GM19351 (cell line): ENCODE measurements at regions not wholly inside any gene's neighbourhood (a gene's known extent, or its start where the extent isn't known, plus 50 kb on each side); places are given as distances from the start of the nearest gene placed in this dataset.

Experiments
- ATAC-seq: cut with Tn5 transposase; IDR thresholded peaks from one replicate; pipeline ENCODE4 v1.9.1; 2021; ENCODE audit warnings: mild to moderate bottlenecking, moderate library complexity; ENCODE audit not compliant: unreplicated experiment

GRCh38 chr5:17157916-17158529, 59.4 kb upstream of the BASP1 start:
- ATAC-seq, result no peak

GRCh38 chr5:17160756-17161040, 56.7 kb upstream of the BASP1 start:
- no peak for ATAC-seq

- ATAC-seq, result no peak
Measured at GRCh38 chr5:17161662-17162061, 55.8 kb upstream of the BASP1 start.

- ATAC-seq, result no peak
Measured at GRCh38 chr5:17163221-17163620, 54.2 kb upstream of the BASP1 start.

- ATAC-seq, result no peak
Measured at GRCh38 chr5:17167171-17167891, 50.1 kb upstream of the BASP1 start.
